Smooth muscle cell (in vitro differentiated cells): ENCODE measurements at regions not wholly inside any gene's neighbourhood (a gene's known extent, or its start where the extent isn't known, plus 50 kb on each side); places are given as distances from the start of the nearest gene placed in this dataset. TPM values are rescaled to one million over a fixed set of nuclear protein-coding genes. Genes with fewer than 3 reads are reported as not detected.

Source experiments
- DNase-seq: peaks from one replicate; lab custom pipeline; 2025; ENCODE audit not compliant: unreplicated experiment; lab: John Stamatoyannopoulos, UW
- H2AFZ ChIP-seq: fragments of 200-600 bp; sonication (generic); 2 replicates; pipeline ENCODE4 v1.6.0; 2016; ENCODE audit warnings: antibody characterized with exemption, low read depth, mild to moderate bottlenecking
- H3F3A ChIP-seq: fragments of 200-600 bp; sonication (generic); 2 replicates; pipeline ENCODE4 v1.6.0; 2017; ENCODE audit warnings: antibody characterized with exemption, low read depth
- H3K27ac ChIP-seq: fragments of 200-600 bp; sonication (generic); 2 replicates; pipeline ENCODE4 v1.5.1; 2016; ENCODE audit warnings: low read depth, mild to moderate bottlenecking
- H3K27me3 ChIP-seq: fragments of 200-600 bp; sonication (generic); 2 replicates; pipeline ENCODE4 v1.6.1; 2016; ENCODE audit warnings: low read depth, mild to moderate bottlenecking
- H3K36me3 ChIP-seq: fragments of 200-600 bp; sonication (generic); 2 replicates; pipeline ENCODE4 v1.5.1; 2016; ENCODE audit warnings: low read depth
- H3K4me1 ChIP-seq: fragments of 200-600 bp; sonication (generic); 2 replicates; pipeline ENCODE4 v1.5.1; 2016; ENCODE audit warnings: low read depth
- H3K4me2 ChIP-seq: fragments of 200-600 bp; sonication (generic); 2 replicates; pipeline ENCODE4 v1.6.0; 2016; ENCODE audit warnings: mild to moderate bottlenecking
- H3K4me3 ChIP-seq: fragments of 200-600 bp; sonication (generic); 2 replicates; pipeline ENCODE4 v1.5.1; 2016; ENCODE audit warnings: mild to moderate bottlenecking
- H3K79me2 ChIP-seq: fragments of 200-600 bp; sonication (generic); 2 replicates; pipeline ENCODE4 v1.6.0; 2016; ENCODE audit warnings: low read depth, mild to moderate bottlenecking
- H3K9ac ChIP-seq: fragments of 200-600 bp; sonication (generic); 2 replicates; pipeline ENCODE4 v1.6.0; 2016; ENCODE audit warnings: low read depth
- H3K9me3 ChIP-seq: fragments of 200-600 bp; sonication (generic); replicated peaks from 2 replicates; pipeline ENCODE4 v1.5.1; 2016; ENCODE audit warnings: low read depth
- H4K20me1 ChIP-seq: fragments of 200-600 bp; sonication (generic); 2 replicates; pipeline ENCODE4 v1.6.0; 2016; ENCODE audit warnings: low read depth
- CTCF ChIP-seq: fragments of 200-600 bp; sonication (generic); IDR thresholded peaks from 2 replicates; pipeline ENCODE4 v1.5.1; 2017; ENCODE audit warnings: borderline replicate concordance, mild to moderate bottlenecking, antibody characterized with exemption; ENCODE audit not compliant: insufficient read depth, poor library complexity, severe bottlenecking
- WGBS: methylation state at CpG from one replicate; pipeline ENCODE4 v1.1.7; 2016; ENCODE audit warnings: low lambda C conversion rate; 5-methylcytosine and 5-hydroxymethylcytosine counted together
- small RNA-seq: library from RNA; depleted of rRNA; stranded (forward); fragments of <200 nt; gene quantifications from one replicate; pipeline ENCODE3, GENCODE V24; 2014

GRCh38 chr20:6173481-6173880 is 50.7 kb upstream of the FERMT1 start:
- Histone ChIP-seq H3K4me1 (no peaks in the 10 kb centered on the region), H3K36me3 (no peaks in the 10 kb centered on the region), H3K27ac (no peak overlapping the region), H3K4me3 (no peak overlapping the region), H2AFZ (no peak overlapping the region), H3K27me3 (no peaks in the 10 kb centered on the region), H3K79me2 (no peaks in the 10 kb centered on the region), H3K9ac (no peak overlapping the region), H3K4me2 (no peak overlapping the region), H4K20me1 (no peaks in the 10 kb centered on the region), H3F3A (no peaks in the 10 kb centered on the region), H3K9me3 (no peaks in the 10 kb centered on the region)
- 20% methylated on average over 2 of the region's 2 CpGs for WGBS
- no peak for TF ChIP-seq CTCF
- DNase-seq = no peak

Small RNAs in the stretch of these regions (small RNA-seq; reads per million reads assigned to genes)
- gene AL109618.2 = not detected
